ENCODE measurements at regions not wholly inside any gene's neighbourhood (a gene's known extent, or its start where the extent isn't known, plus 50 kb on each side); places are given as distances from the start of the nearest gene placed in this dataset.

DNA sequence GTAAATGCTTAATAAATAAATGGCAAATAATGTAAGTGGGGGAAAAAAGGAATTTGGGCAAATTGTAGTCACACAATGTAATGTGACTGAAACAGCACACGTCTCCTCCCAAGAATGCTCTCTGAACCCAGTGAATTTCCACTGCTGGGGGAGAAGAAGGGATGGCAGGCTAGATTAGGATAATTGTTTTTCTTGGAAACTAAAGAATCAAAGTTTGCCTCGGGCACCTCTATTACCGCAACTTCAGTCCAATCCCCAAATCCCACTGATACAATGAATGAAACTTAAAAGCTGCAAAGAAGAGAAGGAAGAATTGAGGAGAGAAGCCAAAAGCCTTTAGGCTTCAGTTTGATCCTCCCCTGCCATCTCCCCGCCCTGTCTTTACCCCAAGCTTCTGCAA is 423.2 kb upstream of the PAPPA start:
- TF ChIP-seq, protein P1, sequence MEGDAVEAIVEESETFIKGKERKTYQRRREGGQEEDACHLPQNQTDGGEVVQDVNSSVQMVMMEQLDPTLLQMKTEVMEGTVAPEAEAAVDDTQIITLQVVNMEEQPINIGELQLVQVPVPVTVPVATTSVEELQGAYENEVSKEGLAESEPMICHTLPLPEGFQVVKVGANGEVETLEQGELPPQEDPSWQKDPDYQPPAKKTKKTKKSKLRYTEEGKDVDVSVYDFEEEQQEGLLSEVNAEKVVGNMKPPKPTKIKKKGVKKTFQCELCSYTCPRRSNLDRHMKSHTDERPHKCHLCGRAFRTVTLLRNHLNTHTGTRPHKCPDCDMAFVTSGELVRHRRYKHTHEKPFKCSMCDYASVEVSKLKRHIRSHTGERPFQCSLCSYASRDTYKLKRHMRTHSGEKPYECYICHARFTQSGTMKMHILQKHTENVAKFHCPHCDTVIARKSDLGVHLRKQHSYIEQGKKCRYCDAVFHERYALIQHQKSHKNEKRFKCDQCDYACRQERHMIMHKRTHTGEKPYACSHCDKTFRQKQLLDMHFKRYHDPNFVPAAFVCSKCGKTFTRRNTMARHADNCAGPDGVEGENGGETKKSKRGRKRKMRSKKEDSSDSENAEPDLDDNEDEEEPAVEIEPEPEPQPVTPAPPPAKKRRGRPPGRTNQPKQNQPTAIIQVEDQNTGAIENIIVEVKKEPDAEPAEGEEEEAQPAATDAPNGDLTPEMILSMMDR (conservative IDR thresholded peaks at IDR 0.05), result no peak
- H3K56ac ChIP-seq (ENCODE audit: insufficient read length, low read depth, low read length), result no peak overlapping the region
- Mint-ChIP-seq H3K9me3 (peaks cover 10 to 12% of the 10 kb centered on the region in 2 experiments; a peak in 3 of 5 replicates), H3K4me3 (no peak overlapping the region), H3K27ac (no peak overlapping the region), H3K27me3 (ENCODE audit: low read depth) (no peaks in the 10 kb centered on the region; the same call in 1 of the 2 replicates), H3K4me1 (peaks cover 3 to 5% of the 10 kb centered on the region in 2 experiments; a peak in 1 of 4 replicates), H3K36me3 (ENCODE audit: insufficient read depth in 1 of 3, low read depth in 3 of 3) (peaks cover 0 to 13% (median 0%) of the 10 kb centered on the region in 3 experiments; a peak in 3 of 7 replicates)
- H2BK120ac ChIP-seq (ENCODE audit: low read depth, low read length, poor library complexity, severe bottlenecking), result no peak overlapping the region
- H3K18ac ChIP-seq (ENCODE audit: insufficient read length, low read depth, low read length), result no peak overlapping the region
- no peak overlapping the region for H3K9ac ChIP-seq (ENCODE audit: extremely low read depth, insufficient read length, low read length)
- no peaks in the 10 kb centered on the region for H3K79me1 ChIP-seq (ENCODE audit: insufficient read depth, low read depth, low read length, poor library complexity, severe bottlenecking)
- no peak overlapping the region for H3K4me2 ChIP-seq (ENCODE audit: insufficient read depth, insufficient read length, low read length)
- H3K14ac ChIP-seq (ENCODE audit: insufficient read depth, low read length), result no peak overlapping the region
- no peak overlapping the region for H3K27ac ChIP-seq (ENCODE audit: insufficient read length, low read depth, low read length)
- no peak overlapping the region for H2BK15ac ChIP-seq (ENCODE audit: low read depth, low read length)
- no peak for DNase-seq
- no peak overlapping the region for H2AFZ ChIP-seq (ENCODE audit: low read length)
- no peak overlapping the region for H2AK5ac ChIP-seq (ENCODE audit: insufficient read length, low read length)
- no peak overlapping the region for H3K23ac ChIP-seq (ENCODE audit: insufficient read length, low read depth, low read length)
- H3T11ph ChIP-seq (ENCODE audit: low read length), result no peak overlapping the region
- no peak overlapping the region for H4K91ac ChIP-seq (ENCODE audit: insufficient read length, low read depth, low read length)
- H3K23me2 ChIP-seq (ENCODE audit: insufficient read length, low read depth, low read length, poor library complexity, severe bottlenecking), result no peaks in the 10 kb centered on the region
- no peak overlapping the region for H2BK12ac ChIP-seq (ENCODE audit: insufficient read length, low read depth, low read length)
- H3K9me3 ChIP-seq (ENCODE audit: control insufficient read depth, low read depth, low read length), result no peaks in the 10 kb centered on the region
- no peak overlapping the region for H4K5ac ChIP-seq (ENCODE audit: insufficient read length, low read depth, low read length)
- no peak overlapping the region for H4K8ac ChIP-seq (replicated peaks; ENCODE audit: insufficient read length, low read depth, low read length)
- no peak overlapping the region for H2BK5ac ChIP-seq (ENCODE audit: insufficient read length, low read length)
- H3K4me1 ChIP-seq (ENCODE audit: insufficient read depth, low read length), result no peaks in the 10 kb centered on the region
- H4K20me1 ChIP-seq (ENCODE audit: control insufficient read depth, insufficient read depth, insufficient read length), result no peaks in the 10 kb centered on the region
- no peak overlapping the region for H2BK20ac ChIP-seq (ENCODE audit: low read depth, low read length, poor library complexity, severe bottlenecking)
- no peaks in the 10 kb centered on the region for H3K27me3 ChIP-seq (ENCODE audit: insufficient read depth, low read length)
- H3K4ac ChIP-seq (ENCODE audit: low read depth, low read length), result no peak overlapping the region
- no peaks in the 10 kb centered on the region for H3K79me2 ChIP-seq (ENCODE audit: insufficient read depth, low read length)
- no CpG with 5 or more reads among the region's 4 CpGs for WGBS (ENCODE audit: extremely low coverage, insufficient read length, low lambda C conversion rate)
